H1 (cell line): ENCODE measurements at regions not wholly inside any gene's neighbourhood (a gene's known extent, or its start where the extent isn't known, plus 50 kb on each side); places are given as distances from the start of the nearest gene placed in this dataset.

Experiments used
- CTCF ChIA-PET: fragments of 300-600 bp; sonication (Branson Sonifier 250); formaldehyde crosslinking; loops from one replicate; lab custom pipeline; 2021; ENCODE audit not compliant: partially characterized antibody; lab: Charles Lee
- POLR2A ChIA-PET: fragments of 300-600 bp; sonication (Branson Sonifier 250); formaldehyde crosslinking; loops from one replicate; lab custom pipeline; 2021; ENCODE audit warnings: inconsistent platforms; ENCODE audit not compliant: partially characterized antibody; lab: Charles Lee
- DNase-seq, 2 experiments: peaks; one replicate each; pipeline versions ENCODE4 v3.0.0 to v3.0.0-alpha.2; 2010 to 2022; ENCODE audit warnings: low spot score in 2 of 2, low read depth in 1 of 2, mixed read lengths in 1 of 2
- FAIRE-seq: peaks from 2 replicates; lab custom pipeline; 2011; peaks lifted over from hg19 to GRCh38; lab: Jason Lieb, UNC
- H2AFZ ChIP-seq: 2 replicates; pipeline ENCODE4 v1.8.1; 2012; ENCODE audit warnings: low read length, inconsistent platforms
- H2AK5ac ChIP-seq: 2 replicates; pipeline ENCODE4 v1.6.1; 2013; ENCODE audit warnings: low read depth, low read length
- H2BK120ac ChIP-seq: replicated peaks from 2 replicates; pipeline ENCODE3; 2013; ENCODE audit warnings: low read depth, low read length, inconsistent platforms
- H2BK12ac ChIP-seq: 2 replicates; pipeline ENCODE4 v1.6.1; 2013; ENCODE audit warnings: low read depth, low read length
- H2BK15ac ChIP-seq: 2 replicates; pipeline ENCODE4 v1.6.1; 2013; ENCODE audit warnings: low read length
- H2BK20ac ChIP-seq: 2 replicates; pipeline ENCODE4 v1.6.1; 2013; ENCODE audit warnings: low read length
- H2BK5ac ChIP-seq: 2 replicates; pipeline ENCODE4 v1.6.1; 2013; ENCODE audit warnings: low read depth, low read length
- H3K14ac ChIP-seq: 2 replicates; pipeline ENCODE4 v1.6.1; 2013; ENCODE audit warnings: inconsistent platforms; ENCODE audit not compliant: insufficient read length
- H3K18ac ChIP-seq: 2 replicates; pipeline ENCODE4 v1.6.1; 2013; ENCODE audit warnings: low read length; ENCODE audit errors: extremely low read depth
- H3K23ac ChIP-seq: 2 replicates; pipeline ENCODE4 v1.6.1; 2013; ENCODE audit warnings: inconsistent platforms; ENCODE audit not compliant: insufficient read length
- H3K23me2 ChIP-seq: 2 replicates; pipeline ENCODE4 v1.6.1; 2013; ENCODE audit warnings: low read depth, low read length
- H3K27ac ChIP-seq: 2 replicates; pipeline ENCODE4 v1.6.1; 2011; ENCODE audit warnings: low read depth, low read length, inconsistent platforms
- H3K27me3 ChIP-seq, 4 experiments: replicated peaks in 1 of 4; 1 replicate in 1 of 4; 2 replicates in 3 of 4; pipeline versions ENCODE4 v1.6.1 to v1.8.1; 2011 to 2013; ENCODE audit warnings: low read length in 3 of 4, mild to moderate bottlenecking in 3 of 4, inconsistent platforms in 2 of 4, mixed read lengths in 2 of 4, moderate library complexity in 1 of 4; ENCODE audit not compliant: control insufficient read depth in 3 of 4, insufficient read depth in 3 of 4; ENCODE audit errors: extremely low read depth in 1 of 4
- H3K36me3 ChIP-seq, 4 experiments: 2 replicates each; pipeline versions ENCODE4 v1.6.1 to v1.8.1; 2011 to 2013; ENCODE audit warnings: mild to moderate bottlenecking in 4 of 4, low read length in 3 of 4, moderate library complexity in 2 of 4, control low read depth in 1 of 4, inconsistent platforms in 1 of 4; ENCODE audit not compliant: insufficient read depth in 4 of 4, control insufficient read depth in 2 of 4
- H3K4ac ChIP-seq: replicated peaks from 2 replicates; pipeline ENCODE3; 2013; ENCODE audit warnings: low read length, low read depth, mixed read lengths, inconsistent platforms; ENCODE audit not compliant: insufficient read length
- H3K4me1 ChIP-seq, 4 experiments: replicated peaks in 1 of 4; 1 replicate in 1 of 4; 2 replicates in 3 of 4; pipeline versions ENCODE4 v1.6.1 to v1.8.1; 2011 to 2013; ENCODE audit warnings: low read length in 3 of 4, inconsistent platforms in 2 of 4, mixed read lengths in 1 of 4; ENCODE audit not compliant: insufficient read depth in 4 of 4, control insufficient read depth in 3 of 4
- H3K4me2 ChIP-seq, 2 experiments: 2 replicates each; pipeline versions ENCODE4 v1.6.1 to v1.8.1; 2011 to 2013; ENCODE audit warnings: low read depth in 2 of 2, low read length in 2 of 2, control low read depth in 1 of 2, inconsistent platforms in 1 of 2, mild to moderate bottlenecking in 1 of 2; ENCODE audit not compliant: insufficient read depth in 1 of 2
- H3K4me3 ChIP-seq, 4 experiments: fragments of 200-600, 300-600 bp in 1 of 4; sonication (generic), shearing (Covaris generic), sonication (Bioruptor Twin) in 1 of 4; 2 replicates each; pipeline versions ENCODE4 v1.5.1 to v1.8.1; 2011 to 2016; ENCODE audit warnings: low read length in 4 of 4, low read depth in 3 of 4, control low read depth in 2 of 4, inconsistent platforms in 2 of 4, mild to moderate bottlenecking in 2 of 4, mixed read lengths in 1 of 4, moderate library complexity in 1 of 4; ENCODE audit not compliant: insufficient read depth in 2 of 4; ENCODE audit errors: extremely low read depth in 1 of 4
- H3K56ac ChIP-seq: replicated peaks from 2 replicates; pipeline ENCODE3; 2013; ENCODE audit warnings: low read depth, mild to moderate bottlenecking, mixed read lengths, low read length, inconsistent platforms; ENCODE audit not compliant: insufficient read length
- H3K79me1 ChIP-seq: 2 replicates; pipeline ENCODE4 v1.6.1; 2013; ENCODE audit warnings: low read depth, low read length, control low read depth
- H3K79me2 ChIP-seq, 2 experiments: 2 replicates each; pipeline versions ENCODE4 v1.6.1 to v1.8.1; 2012 to 2013; ENCODE audit warnings: low read length in 2 of 2, mild to moderate bottlenecking in 2 of 2, inconsistent platforms in 1 of 2; ENCODE audit not compliant: insufficient read depth in 2 of 2, control insufficient read depth in 1 of 2
- H3K9ac ChIP-seq, 4 experiments: replicated peaks in 1 of 4; 1 replicate in 1 of 4; 2 replicates in 3 of 4; pipeline versions ENCODE4 v1.6.1 to v1.8.1; 2011 to 2013; ENCODE audit warnings: low read depth in 3 of 4, low read length in 3 of 4, control low read depth in 2 of 4, mild to moderate bottlenecking in 2 of 4, moderate library complexity in 2 of 4, inconsistent platforms in 1 of 4; ENCODE audit errors: extremely low read depth in 1 of 4
- H3K9me3 ChIP-seq, 2 experiments: 2 replicates each; pipeline versions ENCODE4 v1.6.1 to v1.8.1; 2012 to 2013; ENCODE audit warnings: mild to moderate bottlenecking in 2 of 2, moderate library complexity in 2 of 2, control low read depth in 1 of 2, inconsistent platforms in 1 of 2, low read depth in 1 of 2, low read length in 1 of 2, mixed read lengths in 1 of 2; ENCODE audit not compliant: insufficient read depth in 2 of 2
- H4K20me1 ChIP-seq, 2 experiments: replicated peaks in 1 of 2; 2 replicates each; pipeline versions ENCODE3 to v1.8.1; 2011 to 2013; ENCODE audit warnings: inconsistent platforms in 2 of 2, low read length in 2 of 2, mild to moderate bottlenecking in 1 of 2; ENCODE audit not compliant: insufficient read depth in 2 of 2, control insufficient read depth in 1 of 2
- H4K5ac ChIP-seq: 2 replicates; pipeline ENCODE4 v1.6.1; 2013; ENCODE audit warnings: low read length, low read depth, mixed read lengths, inconsistent platforms; ENCODE audit not compliant: insufficient read length
- H4K8ac ChIP-seq: 2 replicates; pipeline ENCODE4 v1.8.0; 2013; ENCODE audit warnings: mild to moderate bottlenecking, moderate library complexity, low read length, inconsistent platforms; ENCODE audit not compliant: insufficient read depth; ENCODE audit errors: extremely low read depth
- H4K91ac ChIP-seq: replicated peaks from 2 replicates; pipeline ENCODE3; 2013; ENCODE audit warnings: low read length, mixed read lengths, inconsistent platforms; ENCODE audit not compliant: insufficient read length
- CHD2 ChIP-seq: IDR thresholded peaks from 2 replicates; pipeline ENCODE4 v1.6.1; 2012; ENCODE audit warnings: low read length, improper control_type of control experiment
- EP300 ChIP-seq, 2 experiments: IDR thresholded peaks; 1 replicate in 1 of 2; 2 replicates in 1 of 2; pipeline ENCODE4 v1.6.1; 2011 to 2012; ENCODE audit warnings: low read depth in 2 of 2, low read length in 2 of 2, mild to moderate bottlenecking in 2 of 2, borderline replicate concordance in 1 of 2, inconsistent platforms in 1 of 2, moderate library complexity in 1 of 2
- EZH2 ChIP-seq: fragments of 200-600 bp; sonication (generic); IDR thresholded peaks from 2 replicates; pipeline ENCODE4 v1.7.1; 2012; ENCODE audit warnings: low read depth, mild to moderate bottlenecking, moderate library complexity, low read length, inconsistent platforms; ENCODE audit not compliant: severe bottlenecking
- JUN ChIP-seq: IDR thresholded peaks from 2 replicates; pipeline ENCODE4 v1.6.1; 2011; ENCODE audit warnings: low read depth, mild to moderate bottlenecking, improper control_type of control experiment, low read length
- KDM1A ChIP-seq: fragments of 200-600, 300-600 bp; sonication (generic); IDR thresholded peaks from 2 replicates; pipeline ENCODE4 v1.7.1; 2016; ENCODE audit warnings: mild to moderate bottlenecking, low read length, borderline replicate concordance
- SIN3A ChIP-seq, 2 experiments: IDR thresholded peaks in 1 of 2; conservative IDR thresholded peaks in 1 of 2; 2 replicates each; pipeline ENCODE4 v1.6.1; 2011 to 2012; ENCODE audit warnings: low read length in 2 of 2, improper control_type of control experiment in 1 of 2, low read depth in 1 of 2, mild to moderate bottlenecking in 1 of 2
- SP2 ChIP-seq: IDR thresholded peaks from 2 replicates; pipeline ENCODE4 v1.6.1; 2012; ENCODE audit warnings: mild to moderate bottlenecking, low read length, inconsistent platforms
- SRF ChIP-seq: IDR thresholded peaks from 2 replicates; pipeline ENCODE4 v1.6.1; 2011; ENCODE audit warnings: mild to moderate bottlenecking, low read depth, low read length, moderate library complexity
- SUZ12 ChIP-seq: fragments of 200-600 bp; sonication (generic); IDR thresholded peaks from 2 replicates; pipeline ENCODE4 v1.6.1; 2012; ENCODE audit warnings: mild to moderate bottlenecking, inconsistent platforms, low read length, moderate library complexity, mixed read lengths
- YY1 ChIP-seq: IDR thresholded peaks from 2 replicates; pipeline ENCODE4 v1.6.1; 2011; ENCODE audit warnings: low read depth, mild to moderate bottlenecking, low read length
- WGBS, 2 experiments: shearing (Covaris generic) in 1 of 2; methylation state at CpG; one replicate each; pipeline versions ENCODE4 v1.1.6 to v1.1.7; 2013 to 2015; ENCODE audit warnings: low lambda C conversion rate in 2 of 2, mixed read lengths in 2 of 2, inconsistent platforms in 1 of 2, low coverage in 1 of 2, missing lambda C conversion rate in 1 of 2; ENCODE audit not compliant: insufficient replicate concordance in 2 of 2, insufficient coverage in 1 of 2, insufficient read length in 1 of 2; ENCODE audit errors: extremely low coverage in 1 of 2, missing lambda C conversion rate in 1 of 2; 5-methylcytosine and 5-hydroxymethylcytosine counted together

- Histone ChIP-seq H4K8ac (no peak overlapping the region), H3K79me2 (no peaks in the 10 kb centered on the region), H4K20me1 (no peaks in the 10 kb centered on the region), H2AK5ac (no peak overlapping the region), H2BK15ac (no peak overlapping the region), H3K36me3 (no peaks in the 10 kb centered on the region), H2AFZ (no peak overlapping the region), H3K14ac (no peak overlapping the region), H3K79me1 (no peaks in the 10 kb centered on the region), H3K4me3 (no peak overlapping the region), H2BK12ac (no peak overlapping the region), H3K23me2 (no peaks in the 10 kb centered on the region), H3K9me3 (no peaks in the 10 kb centered on the region), H3K27ac (no peak overlapping the region), H4K5ac (no peak overlapping the region), H3K23ac (no peak overlapping the region), H2BK120ac (no peak overlapping the region), H3K4ac (no peak overlapping the region), H3K56ac (no peak overlapping the region), H4K91ac (no peak overlapping the region), H3K4me1 (no peaks in the 10 kb centered on the region), H3K18ac (no peak overlapping the region), H2BK20ac (no peak overlapping the region), H3K27me3 (no peaks in the 10 kb centered on the region), H3K4me2 (no peak overlapping the region), H2BK5ac (no peak overlapping the region), H3K9ac (no peak overlapping the region)
- 100% methylated on average over 1 of the region's 1 CpG; no CpG with 5 or more reads in 1 of the 2 experiments for WGBS, 2 experiments
- TF ChIP-seq CHD2 = no peak
- TF ChIP-seq SUZ12 = no peak
- no peak for TF ChIP-seq EP300 (IDR thresholded peaks at IDR 0.05; ENCODE audit: borderline replicate concordance in 1 of 2, low read depth in 2 of 2, low read length in 2 of 2)
- no peak for TF ChIP-seq YY1
- TF ChIP-seq SP2 = no peak
- no peak for TF ChIP-seq KDM1A
- no peak for TF ChIP-seq JUN
- TF ChIP-seq SRF = no peak
- TF ChIP-seq EZH2 = no peak
- no peak for TF ChIP-seq SIN3A (conservative IDR thresholded peaks at IDR 0.05 in 1 of 2, IDR thresholded peaks at IDR 0.05 in 1 of 2; ENCODE audit: low read depth in 1 of 2, low read length in 2 of 2)
- ChIA-PET POLR2A (no interaction called here), CTCF (no interaction called here)
- DNase-seq = no peak
- no peak for FAIRE-seq
Measured at GRCh38 chr13:90084684-90085290, 1262.7 kb upstream of the MIR17HG start.
